Erythroblast (primary cell): ENCODE measurements at regions not wholly inside any gene's neighbourhood (a gene's known extent, or its start where the extent isn't known, plus 50 kb on each side); places are given as distances from the start of the nearest gene placed in this dataset.

ENCODE experiments used
- GATA1 ChIP-seq: IDR thresholded peaks from 2 replicates; pipeline ENCODE4 v1.6.1; 2011; ENCODE audit warnings: low read depth, mild to moderate bottlenecking, control low read depth, low read length, moderate library complexity
- POLR2A ChIP-seq: IDR thresholded peaks from 2 replicates; pipeline ENCODE4 v1.6.1; 2011; ENCODE audit warnings: mild to moderate bottlenecking, low read length

DNA sequence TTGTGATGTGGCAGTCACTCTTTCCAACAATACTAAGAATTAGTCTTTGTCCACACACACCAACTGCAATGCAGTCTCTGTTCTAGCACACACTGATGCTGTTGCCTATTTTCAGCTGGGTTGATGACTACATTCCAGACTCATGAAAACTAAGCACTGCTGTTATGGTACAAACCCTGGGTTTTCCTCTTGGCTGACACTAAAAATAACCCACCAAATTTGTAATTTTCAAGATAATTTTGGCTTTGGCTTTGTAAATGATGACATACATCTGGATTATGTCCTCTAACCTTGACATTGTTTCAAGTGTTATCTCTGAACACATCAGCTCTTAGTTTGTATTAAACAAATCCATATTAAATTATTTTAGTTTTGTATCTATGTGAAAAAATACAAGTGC, 444.8 kb downstream of the PTPRC start:
- TF ChIP-seq POLR2A (no peak), GATA1 (no peak)
